Osteocyte (in vitro differentiated cells): ENCODE measurements at regions not wholly inside any gene's neighbourhood (a gene's known extent, or its start where the extent isn't known, plus 50 kb on each side); places are given as distances from the start of the nearest gene placed in this dataset.

Experiments
- DNase-seq: peaks from one replicate; pipeline ENCODE4 v3.0.0; 2021; ENCODE audit warnings: mixed read lengths; ENCODE audit not compliant: unreplicated experiment; ENCODE audit errors: extremely low spot score
- H3K27ac Mint-ChIP-seq: one replicate; pipeline ENCODE4 v1.8.0; 2021; ENCODE audit warnings: mild to moderate bottlenecking, mixed read lengths; ENCODE audit not compliant: unreplicated experiment
- H3K27me3 Mint-ChIP-seq: one replicate; pipeline ENCODE4 v1.8.0; 2021; ENCODE audit warnings: mixed read lengths; ENCODE audit not compliant: unreplicated experiment
- H3K36me3 Mint-ChIP-seq: one replicate; pipeline ENCODE4 v1.8.0; 2021; ENCODE audit warnings: mixed read lengths; ENCODE audit not compliant: unreplicated experiment
- H3K4me1 Mint-ChIP-seq: one replicate; pipeline ENCODE4 v1.8.0; 2021; ENCODE audit warnings: mixed read lengths; ENCODE audit not compliant: unreplicated experiment
- H3K4me3 Mint-ChIP-seq: one replicate; pipeline ENCODE4 v1.8.0; 2021; ENCODE audit warnings: mild to moderate bottlenecking, moderate library complexity, mixed read lengths; ENCODE audit not compliant: unreplicated experiment
- H3K9me3 Mint-ChIP-seq: one replicate; pipeline ENCODE4 v1.8.0; 2021; ENCODE audit warnings: mixed read lengths; ENCODE audit not compliant: unreplicated experiment
- CTCF ChIP-seq: fragments of 200-600 bp; sonication (generic); IDR thresholded peaks from 2 replicates; pipeline ENCODE4 v1.5.0; 2021; ENCODE audit warnings: antibody characterized with exemption, mild to moderate bottlenecking, moderate library complexity

GRCh38 chr13:112177450-112178288 is 110.7 kb downstream of the SOX1 start:
- no peak overlapping the region for H3K4me3 Mint-ChIP-seq
- no peak for TF ChIP-seq CTCF
- no peaks in the 10 kb centered on the region for H3K27me3 Mint-ChIP-seq
- H3K27ac Mint-ChIP-seq: no peak overlapping the region
- no peaks in the 10 kb centered on the region for H3K4me1 Mint-ChIP-seq
- DNase-seq: no peak
- peaks cover 20% of the 10 kb centered on the region for H3K9me3 Mint-ChIP-seq
- H3K36me3 Mint-ChIP-seq: no peaks in the 10 kb centered on the region

GRCh38 chr13:112178769-112179168 is 111.8 kb downstream of the SOX1 start:
- H3K27ac Mint-ChIP-seq: no peak overlapping the region
- H3K9me3 Mint-ChIP-seq: peaks cover 17% of the 10 kb centered on the region
- H3K4me1 Mint-ChIP-seq: no peaks in the 10 kb centered on the region
- H3K27me3 Mint-ChIP-seq: no peaks in the 10 kb centered on the region
- H3K4me3 Mint-ChIP-seq: no peak overlapping the region
- no peaks in the 10 kb centered on the region for H3K36me3 Mint-ChIP-seq
- no peak for DNase-seq
- no peak for TF ChIP-seq CTCF

GRCh38 chr13:112179421-112179820 is 112.5 kb downstream of the SOX1 start:
- no peak for DNase-seq
- no peak overlapping the region for H3K4me3 Mint-ChIP-seq

GRCh38 chr13:112179995-112180394 is 113.0 kb downstream of the SOX1 start:
- Mint-ChIP-seq H3K27ac (no peak overlapping the region), H3K4me1 (no peaks in the 10 kb centered on the region)
- TF ChIP-seq CTCF: no peak

More at GRCh38 chr13:112179421-112179820, 112.5 kb downstream of the SOX1 start:
- no peaks in the 10 kb centered on the region for H3K4me1 Mint-ChIP-seq
- TF ChIP-seq CTCF: no peak
- peaks cover 12% of the 10 kb centered on the region for H3K9me3 Mint-ChIP-seq
- no peak overlapping the region for H3K27ac Mint-ChIP-seq
- no peaks in the 10 kb centered on the region for H3K36me3 Mint-ChIP-seq
- no peaks in the 10 kb centered on the region for H3K27me3 Mint-ChIP-seq

GRCh38 chr13:112181336-112182067 is 114.6 kb downstream of the SOX1 start:
- Mint-ChIP-seq H3K4me3 (no peak overlapping the region), H3K27me3 (no peaks in the 10 kb centered on the region), H3K4me1 (no peaks in the 10 kb centered on the region), H3K27ac (no peak overlapping the region), H3K36me3 (no peaks in the 10 kb centered on the region), H3K9me3 (peaks cover 16% of the 10 kb centered on the region)
- no peak for TF ChIP-seq CTCF
- DNase-seq: no peak

More at GRCh38 chr13:112179995-112180394, 113.0 kb downstream of the SOX1 start:
- no peaks in the 10 kb centered on the region for H3K27me3 Mint-ChIP-seq
- H3K9me3 Mint-ChIP-seq: peaks cover 10% of the 10 kb centered on the region
- no peak overlapping the region for H3K4me3 Mint-ChIP-seq
- no peak for DNase-seq
- no peaks in the 10 kb centered on the region for H3K36me3 Mint-ChIP-seq
